ENCODE measurements at regions not wholly inside any gene's neighbourhood (a gene's known extent, or its start where the extent isn't known, plus 50 kb on each side); places are given as distances from the start of the nearest gene placed in this dataset.

DNA sequence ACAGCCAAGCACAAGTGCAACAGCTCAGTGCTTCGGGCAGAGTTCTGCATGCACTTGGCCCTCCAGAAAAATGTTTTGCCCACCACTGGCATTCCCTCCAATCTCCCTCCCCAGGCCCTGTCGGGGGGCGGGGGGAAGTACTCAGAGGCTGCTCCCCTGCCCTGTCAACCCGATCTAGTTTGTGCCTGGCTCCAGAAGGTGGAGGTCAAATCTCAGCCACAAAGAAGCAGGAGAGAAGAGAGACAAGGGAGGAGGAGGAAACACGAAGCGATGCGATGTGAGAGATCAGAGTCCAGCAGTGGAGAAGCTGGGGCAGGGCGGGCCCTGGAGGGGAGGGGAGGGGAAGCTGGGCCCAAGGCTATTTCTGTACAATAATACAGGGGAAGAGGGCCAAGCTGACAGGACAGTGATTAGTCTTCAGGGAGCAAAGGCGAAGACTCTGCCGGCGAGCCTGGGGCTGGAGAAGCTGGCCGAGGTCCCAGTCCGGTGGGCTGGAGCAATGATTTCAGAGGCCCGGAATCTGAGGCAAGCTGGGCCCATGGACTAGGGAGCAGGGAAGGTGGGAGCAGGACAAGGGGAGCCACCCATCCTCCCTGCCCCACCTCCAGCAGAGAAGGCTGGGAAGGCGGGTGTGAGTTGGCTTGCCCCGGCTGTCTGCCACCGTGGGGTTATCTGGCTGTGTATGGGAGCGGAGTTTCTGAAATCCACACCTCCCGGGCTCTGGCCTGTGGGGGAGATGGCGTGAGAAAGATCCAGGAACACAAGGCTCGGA, 167.1 kb downstream of the EFNB1 start:
- TF ChIP-seq, protein P1, sequence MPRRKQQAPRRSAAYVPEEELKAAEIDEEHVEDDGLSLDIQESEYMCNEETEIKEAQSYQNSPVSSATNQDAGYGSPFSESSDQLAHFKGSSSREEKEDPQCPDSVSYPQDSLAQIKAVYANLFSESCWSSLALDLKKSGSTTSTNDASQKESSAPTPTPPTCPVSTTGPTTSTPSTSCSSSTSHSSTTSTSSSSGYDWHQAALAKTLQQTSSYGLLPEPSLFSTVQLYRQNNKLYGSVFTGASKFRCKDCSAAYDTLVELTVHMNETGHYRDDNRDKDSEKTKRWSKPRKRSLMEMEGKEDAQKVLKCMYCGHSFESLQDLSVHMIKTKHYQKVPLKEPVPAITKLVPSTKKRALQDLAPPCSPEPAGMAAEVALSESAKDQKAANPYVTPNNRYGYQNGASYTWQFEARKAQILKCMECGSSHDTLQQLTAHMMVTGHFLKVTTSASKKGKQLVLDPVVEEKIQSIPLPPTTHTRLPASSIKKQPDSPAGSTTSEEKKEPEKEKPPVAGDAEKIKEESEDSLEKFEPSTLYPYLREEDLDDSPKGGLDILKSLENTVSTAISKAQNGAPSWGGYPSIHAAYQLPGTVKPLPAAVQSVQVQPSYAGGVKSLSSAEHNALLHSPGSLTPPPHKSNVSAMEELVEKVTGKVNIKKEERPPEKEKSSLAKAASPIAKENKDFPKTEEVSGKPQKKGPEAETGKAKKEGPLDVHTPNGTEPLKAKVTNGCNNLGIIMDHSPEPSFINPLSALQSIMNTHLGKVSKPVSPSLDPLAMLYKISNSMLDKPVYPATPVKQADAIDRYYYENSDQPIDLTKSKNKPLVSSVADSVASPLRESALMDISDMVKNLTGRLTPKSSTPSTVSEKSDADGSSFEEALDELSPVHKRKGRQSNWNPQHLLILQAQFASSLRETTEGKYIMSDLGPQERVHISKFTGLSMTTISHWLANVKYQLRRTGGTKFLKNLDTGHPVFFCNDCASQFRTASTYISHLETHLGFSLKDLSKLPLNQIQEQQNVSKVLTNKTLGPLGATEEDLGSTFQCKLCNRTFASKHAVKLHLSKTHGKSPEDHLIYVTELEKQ (tag by site-specific recombination; IDR thresholded peaks at IDR 0.05; ENCODE audit: borderline replicate concordance) = no peak
- TF ChIP-seq ZFP41 (tag by site-specific recombination; IDR thresholded peaks at IDR 0.05; ENCODE audit: borderline replicate concordance) = no peak
- TF ChIP-seq ZNF140 (tag by site-specific recombination; IDR thresholded peaks at IDR 0.05) = no peak
- TF ChIP-seq ZNF555 (tag by site-specific recombination; conservative IDR thresholded peaks at IDR 0.05) = no peak
- no peak for TF ChIP-seq ZSCAN16 (tag by site-specific recombination; IDR thresholded peaks at IDR 0.05)
- H3K4me1 ChIP-seq (ENCODE audit: control insufficient read depth, insufficient read depth, low read length) = no peaks in the 10 kb centered on the region
- no peak overlapping the region for H3K4me3 ChIP-seq (ENCODE audit: low read depth, low read length)
- no peak overlapping the region for H3K27ac ChIP-seq (ENCODE audit: extremely low read depth, low read depth, low read length)
- ChIA-PET POLR2A (no interaction called here), CTCF (no interaction called here)
- H3K9me3 ChIP-seq (ENCODE audit: control insufficient read depth, insufficient read depth, low read depth, low read length) = no peaks in the 10 kb centered on the region
- H3K36me3 ChIP-seq (ENCODE audit: control insufficient read depth in 2 of 2, insufficient read depth in 1 of 2, low read length in 2 of 2) = no peaks in the 10 kb centered on the region

DNA sequence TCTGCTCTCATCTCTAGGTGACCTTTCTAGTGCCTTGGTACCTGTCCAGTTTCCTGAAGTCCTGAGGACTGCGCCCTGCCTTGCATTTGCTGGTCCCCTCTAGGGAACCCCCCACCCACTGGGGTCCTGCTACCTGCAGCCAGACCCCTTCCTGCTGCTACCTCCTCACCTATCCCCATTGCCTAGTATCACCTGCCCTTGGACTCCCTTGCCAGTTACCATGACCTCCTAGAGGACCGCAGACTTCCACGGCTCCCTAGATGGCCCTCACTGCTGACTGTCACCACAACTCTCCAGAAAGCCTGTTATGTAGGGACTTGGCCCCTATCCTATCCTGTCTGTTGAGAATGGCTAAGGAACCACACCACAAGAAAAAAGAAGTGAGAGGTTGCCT, 166.6 kb downstream of the EFNB1 start:
- CTCF ChIA-PET = no interaction called here
- Histone ChIP-seq H3K4me1 (ENCODE audit: control insufficient read depth, insufficient read depth, low read length) (no peaks in the 10 kb centered on the region), H3K9me3 (ENCODE audit: control insufficient read depth, insufficient read depth, low read depth, low read length) (no peaks in the 10 kb centered on the region), H3K36me3 (ENCODE audit: control insufficient read depth in 2 of 2, insufficient read depth in 1 of 2, low read length in 2 of 2) (no peaks in the 10 kb centered on the region), H3K4me3 (ENCODE audit: low read depth, low read length) (no peak overlapping the region), H3K27ac (ENCODE audit: extremely low read depth, low read depth, low read length) (no peak overlapping the region)
- POLR2A ChIA-PET = no interaction called here
- TF ChIP-seq ZNF211 (tag by site-specific recombination; IDR thresholded peaks at IDR 0.05; ENCODE audit: low read depth) (no peak), ZNF133 (tag by site-specific recombination; IDR thresholded peaks at IDR 0.05) (no peak)
- TF ChIP-seq, protein P2, sequence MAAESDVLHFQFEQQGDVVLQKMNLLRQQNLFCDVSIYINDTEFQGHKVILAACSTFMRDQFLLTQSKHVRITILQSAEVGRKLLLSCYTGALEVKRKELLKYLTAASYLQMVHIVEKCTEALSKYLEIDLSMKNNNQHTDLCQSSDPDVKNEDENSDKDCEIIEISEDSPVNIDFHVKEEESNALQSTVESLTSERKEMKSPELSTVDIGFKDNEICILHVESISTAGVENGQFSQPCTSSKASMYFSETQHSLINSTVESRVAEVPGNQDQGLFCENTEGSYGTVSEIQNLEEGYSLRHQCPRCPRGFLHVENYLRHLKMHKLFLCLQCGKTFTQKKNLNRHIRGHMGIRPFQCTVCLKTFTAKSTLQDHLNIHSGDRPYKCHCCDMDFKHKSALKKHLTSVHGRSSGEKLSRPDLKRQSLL (tag by site-specific recombination; IDR thresholded peaks at IDR 0.05) = no peak

DNA sequence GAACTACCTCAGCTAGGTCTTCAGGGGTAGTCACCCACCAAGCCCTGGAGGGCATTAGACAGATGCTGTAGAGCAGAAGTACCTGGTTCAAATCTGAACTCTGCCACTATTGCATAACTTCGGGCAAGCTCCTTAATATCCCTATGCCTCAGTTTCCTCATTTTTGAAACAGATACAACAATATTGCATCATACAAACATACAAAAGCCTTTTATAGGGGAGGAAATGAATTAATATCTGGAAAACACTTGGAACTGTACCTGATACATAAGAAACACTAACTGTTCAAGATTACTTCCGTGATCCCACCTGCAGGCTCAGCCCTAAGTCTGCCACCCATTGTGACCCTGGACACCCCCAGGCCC, 166.1 kb downstream of the EFNB1 start:
- POLR2A ChIA-PET = no interaction called here
- Histone ChIP-seq H3K27ac (ENCODE audit: extremely low read depth, low read depth, low read length) (no peak overlapping the region), H3K36me3 (ENCODE audit: control insufficient read depth in 2 of 2, insufficient read depth in 1 of 2, low read length in 2 of 2) (no peaks in the 10 kb centered on the region), H3K4me1 (ENCODE audit: control insufficient read depth, insufficient read depth, low read length) (no peaks in the 10 kb centered on the region), H3K4me3 (ENCODE audit: low read depth, low read length) (no peak overlapping the region), H3K9me3 (ENCODE audit: control insufficient read depth, insufficient read depth, low read depth, low read length) (no peaks in the 10 kb centered on the region)
- CTCF ChIA-PET = interaction anchor here (0.6 kb wide), 1 partner anchor 290 kb away, joined by 3 read pairs; no protein-coding TSS in a partner anchor
- TF ChIP-seq KLF10 (tag by site-specific recombination; IDR thresholded peaks at IDR 0.05) = no peak
- TF ChIP-seq ZNF623 (tag by site-specific recombination; IDR thresholded peaks at IDR 0.05) = no peak
- no peak for TF ChIP-seq ZNF341 (tag by site-specific recombination; IDR thresholded peaks at IDR 0.05; ENCODE audit: low read depth)
- no peak for TF ChIP-seq ZNF112 (tag by site-specific recombination; IDR thresholded peaks at IDR 0.05)
- no peak for TF ChIP-seq SCRT2 (tag by site-specific recombination; IDR thresholded peaks at IDR 0.05)
- TF ChIP-seq ZNF768 (tag by site-specific recombination; IDR thresholded peaks at IDR 0.05) = no peak
- TF ChIP-seq, protein P3, sequence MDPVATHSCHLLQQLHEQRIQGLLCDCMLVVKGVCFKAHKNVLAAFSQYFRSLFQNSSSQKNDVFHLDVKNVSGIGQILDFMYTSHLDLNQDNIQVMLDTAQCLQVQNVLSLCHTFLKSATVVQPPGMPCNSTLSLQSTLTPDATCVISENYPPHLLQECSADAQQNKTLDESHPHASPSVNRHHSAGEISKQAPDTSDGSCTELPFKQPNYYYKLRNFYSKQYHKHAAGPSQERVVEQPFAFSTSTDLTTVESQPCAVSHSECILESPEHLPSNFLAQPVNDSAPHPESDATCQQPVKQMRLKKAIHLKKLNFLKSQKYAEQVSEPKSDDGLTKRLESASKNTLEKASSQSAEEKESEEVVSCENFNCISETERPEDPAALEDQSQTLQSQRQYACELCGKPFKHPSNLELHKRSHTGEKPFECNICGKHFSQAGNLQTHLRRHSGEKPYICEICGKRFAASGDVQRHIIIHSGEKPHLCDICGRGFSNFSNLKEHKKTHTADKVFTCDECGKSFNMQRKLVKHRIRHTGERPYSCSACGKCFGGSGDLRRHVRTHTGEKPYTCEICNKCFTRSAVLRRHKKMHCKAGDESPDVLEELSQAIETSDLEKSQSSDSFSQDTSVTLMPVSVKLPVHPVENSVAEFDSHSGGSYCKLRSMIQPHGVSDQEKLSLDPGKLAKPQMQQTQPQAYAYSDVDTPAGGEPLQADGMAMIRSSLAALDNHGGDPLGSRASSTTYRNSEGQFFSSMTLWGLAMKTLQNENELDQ (tag by site-specific recombination; IDR thresholded peaks at IDR 0.05; ENCODE audit: low read depth) = no peak
- TF ChIP-seq, protein P4, sequence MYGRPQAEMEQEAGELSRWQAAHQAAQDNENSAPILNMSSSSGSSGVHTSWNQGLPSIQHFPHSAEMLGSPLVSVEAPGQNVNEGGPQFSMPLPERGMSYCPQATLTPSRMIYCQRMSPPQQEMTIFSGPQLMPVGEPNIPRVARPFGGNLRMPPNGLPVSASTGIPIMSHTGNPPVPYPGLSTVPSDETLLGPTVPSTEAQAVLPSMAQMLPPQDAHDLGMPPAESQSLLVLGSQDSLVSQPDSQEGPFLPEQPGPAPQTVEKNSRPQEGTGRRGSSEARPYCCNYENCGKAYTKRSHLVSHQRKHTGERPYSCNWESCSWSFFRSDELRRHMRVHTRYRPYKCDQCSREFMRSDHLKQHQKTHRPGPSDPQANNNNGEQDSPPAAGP (tag by site-specific recombination; IDR thresholded peaks at IDR 0.05) = no peak
- no peak for TF ChIP-seq BCL11B (tag by site-specific recombination; IDR thresholded peaks at IDR 0.05; ENCODE audit: low read depth)
- TF ChIP-seq ZNF76 (tag by site-specific recombination; IDR thresholded peaks at IDR 0.05; ENCODE audit: borderline replicate concordance, low read depth) = no peak
- no peak for TF ChIP-seq ZNF174 (tag by site-specific recombination; IDR thresholded peaks at IDR 0.05)
- no peak for TF ChIP-seq WT1 (tag by site-specific recombination; IDR thresholded peaks at IDR 0.05)

Data from HEK293 (cell line).